Stimulated activated CD8-positive, alpha-beta memory T cell treated with anti-CD3 and anti-CD28 coated beads, Interleukin-4, amount 100 ng/mL, for 4 hours (primary cell): ENCODE measurements at regions not wholly inside any gene's neighbourhood (a gene's known extent, or its start where the extent isn't known, plus 50 kb on each side); places are given as distances from the start of the nearest gene placed in this dataset.
"Not testable (repeated sequence)": the region's sequence is repeated elsewhere in the genome, so short reads cannot be mapped to it uniquely, and the experiment has no call there.

ENCODE experiments used
- DNase-seq, 2 donors: peaks; one replicate each; pipeline ENCODE4 v3.0.0-alpha.2; 2020; ENCODE audit warnings: low read depth in 2 of 2, low spot score in 1 of 2

GRCh38 chr20:26218301-26218700 lies 521.6 kb upstream of the ZNF337 start:
- no peak for DNase-seq

GRCh38 chr20:26216025-26216424 lies 519.4 kb upstream of the ZNF337 start:
- DNase-seq: no peak

DNA sequence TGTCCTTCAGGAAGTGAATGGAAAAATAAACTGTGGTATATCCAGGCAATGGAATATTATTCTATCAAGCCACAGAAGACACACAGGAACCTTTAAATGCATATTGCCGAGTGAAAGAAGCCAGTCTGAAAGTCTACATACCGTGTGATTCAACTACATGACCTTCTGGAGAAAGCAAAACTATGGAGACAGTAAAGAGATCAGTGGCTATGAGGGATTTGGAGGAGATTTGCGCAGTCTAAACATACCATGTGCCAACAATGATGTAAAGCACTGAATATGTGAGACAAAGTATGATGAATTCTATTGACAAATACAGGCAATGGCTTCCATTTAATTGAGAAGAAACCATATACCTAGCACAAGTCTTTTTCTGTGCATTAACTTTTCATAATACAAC lies 518.3 kb upstream of the ZNF337 start:
- DNase-seq: no peak

GRCh38 chr20:26209171-26209941 lies 512.7 kb upstream of the ZNF337 start:
- DNase-seq: no peak

DNA sequence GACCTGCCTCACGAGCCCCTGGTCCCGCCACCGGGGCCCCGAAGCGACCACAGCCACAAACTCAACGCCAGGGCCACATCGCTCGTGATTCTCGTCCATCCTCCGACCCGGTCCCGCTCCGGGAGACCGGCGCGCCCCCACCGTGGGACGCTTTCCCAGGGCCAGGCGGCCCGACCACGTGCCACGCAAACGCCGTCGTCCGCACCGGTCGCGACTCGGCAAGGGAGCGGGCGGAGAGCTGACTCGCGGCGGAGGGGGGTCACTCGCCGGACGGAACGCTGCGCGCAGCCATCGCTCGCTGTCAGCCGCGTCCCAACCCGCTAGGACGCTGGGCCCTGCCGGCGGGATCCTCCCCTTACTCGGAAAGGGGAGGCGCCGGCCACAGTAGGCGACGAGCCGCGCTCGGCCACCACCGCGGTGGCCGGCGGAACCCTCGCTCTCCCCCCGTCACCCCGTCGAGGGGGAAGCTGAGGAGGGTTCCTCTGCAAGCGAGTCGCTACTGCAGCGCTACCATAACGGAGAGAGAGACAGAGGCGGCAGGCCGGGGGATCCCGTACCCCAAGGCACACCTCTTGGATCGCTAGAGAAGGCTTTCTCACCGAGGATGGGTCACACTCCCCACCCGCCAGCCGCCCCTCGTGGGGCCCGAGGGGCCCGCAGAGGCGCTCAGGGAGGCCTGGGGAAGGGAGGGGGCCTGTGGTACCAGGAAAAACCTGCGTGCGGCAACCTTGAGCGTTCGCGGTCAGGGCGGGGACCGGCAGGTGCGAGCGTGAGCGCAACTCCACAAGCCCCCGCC lies 511.8 kb upstream of the ZNF337 start:
- DNase-seq: no peak

DNA sequence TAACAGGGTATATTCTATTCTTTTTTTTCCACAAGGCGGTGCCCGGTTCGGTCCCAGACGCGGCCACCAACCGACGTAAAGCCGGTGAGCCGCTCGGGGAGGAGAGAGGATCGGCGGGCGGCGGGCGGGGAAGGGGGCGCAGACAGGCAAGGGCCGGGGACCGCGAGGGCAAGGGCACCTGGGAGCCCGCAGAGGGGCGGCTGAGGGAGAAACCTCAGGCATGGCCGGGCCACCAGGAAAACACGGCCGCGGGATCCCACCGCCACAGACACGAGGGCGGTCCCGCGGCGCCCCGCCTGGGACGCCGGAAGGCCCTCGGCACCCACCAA lies 511.3 kb upstream of the ZNF337 start:
- not testable (repeated sequence) for DNase-seq

DNA sequence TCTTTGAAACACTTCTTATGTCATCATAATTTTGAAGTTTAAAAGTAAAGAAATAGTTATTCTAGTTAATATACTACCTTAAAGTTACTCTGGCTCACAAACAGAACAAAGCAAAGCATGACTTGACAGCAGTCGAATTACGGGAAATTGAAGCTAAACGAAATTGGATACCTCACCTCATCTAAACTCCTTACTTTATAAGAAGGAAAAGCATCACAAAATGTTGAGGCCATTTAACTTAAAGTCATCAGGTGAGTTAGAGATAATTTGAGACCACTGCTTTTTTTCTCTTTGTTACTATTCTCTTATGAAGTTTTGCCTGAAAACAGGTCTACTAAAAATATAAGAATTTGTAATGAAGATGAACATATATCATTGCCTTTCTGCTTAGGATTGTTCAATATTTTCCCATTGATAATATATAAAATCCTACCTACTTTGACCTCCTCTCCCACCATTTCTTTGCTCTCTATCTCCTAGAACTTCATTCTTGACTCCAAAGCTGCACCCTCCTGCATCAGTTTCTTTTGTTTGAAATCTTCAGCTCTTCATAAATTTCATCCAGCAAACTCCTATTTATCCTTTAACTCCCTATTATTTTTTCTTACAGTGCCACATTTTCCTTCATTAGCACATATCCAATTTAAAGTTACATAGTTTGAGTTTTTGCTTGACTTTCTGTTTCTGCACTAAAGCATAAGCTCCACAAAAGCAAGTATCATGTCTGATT lies 510.7 kb upstream of the ZNF337 start:
- DNase-seq: no peak

DNA sequence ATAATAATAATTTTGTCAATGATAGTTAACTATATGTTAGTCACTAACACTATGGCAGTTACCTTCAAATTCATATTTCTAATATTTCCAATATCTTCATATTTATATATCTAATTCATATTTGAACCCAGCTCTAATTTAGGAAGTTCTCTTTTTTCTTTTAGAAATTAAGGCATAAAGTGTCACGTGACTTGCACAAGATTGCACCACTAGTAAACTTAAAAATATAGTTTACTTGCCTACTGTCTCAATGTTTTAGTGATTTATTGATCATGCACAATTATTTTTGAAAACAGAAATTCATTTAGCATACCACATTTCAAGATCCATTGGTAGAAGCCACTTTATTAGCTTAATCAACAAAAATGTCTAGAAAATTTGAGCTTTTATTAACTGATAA lies 508.7 kb upstream of the ZNF337 start:
- DNase-seq: no peak

DNA sequence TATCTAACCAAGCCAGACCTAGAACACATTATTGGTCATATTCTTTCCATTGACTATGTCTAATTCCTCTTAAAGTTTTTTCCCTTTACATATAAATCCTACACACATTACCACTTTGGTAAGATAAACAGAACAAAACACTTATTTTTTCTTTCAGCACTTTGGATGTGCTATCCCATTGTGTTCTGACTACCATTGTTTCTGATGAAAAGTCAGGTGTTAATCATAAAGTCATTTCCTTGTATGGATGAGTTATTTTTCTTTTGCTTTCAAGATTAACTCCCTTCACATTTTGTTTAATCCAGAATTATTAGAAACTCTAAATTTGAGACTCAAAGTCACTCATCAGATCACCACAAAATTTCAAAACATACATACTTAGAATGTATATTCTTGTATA lies 504.4 kb upstream of the ZNF337 start:
- not testable (repeated sequence) for DNase-seq

DNA sequence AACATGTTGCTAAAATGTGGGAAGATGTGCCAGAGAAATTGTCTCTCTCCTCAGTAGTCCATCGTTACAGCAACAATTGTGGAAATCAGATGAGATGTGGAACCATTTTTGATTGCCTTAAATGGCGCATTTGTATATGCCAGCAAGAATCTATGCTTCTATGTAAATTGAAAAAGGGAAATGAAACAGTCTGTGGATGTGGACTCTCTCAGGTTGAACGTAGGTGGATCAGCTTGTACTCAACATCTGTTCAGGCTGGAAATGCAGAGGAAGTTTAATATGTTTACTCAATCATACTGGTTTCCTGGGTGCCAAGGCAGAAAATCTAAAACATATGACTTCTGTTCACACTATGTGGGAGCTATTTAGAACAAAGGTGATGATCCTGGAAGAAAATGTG lies 490.7 kb upstream of the ZNF337 start:
- DNase-seq: not testable (repeated sequence)

DNA sequence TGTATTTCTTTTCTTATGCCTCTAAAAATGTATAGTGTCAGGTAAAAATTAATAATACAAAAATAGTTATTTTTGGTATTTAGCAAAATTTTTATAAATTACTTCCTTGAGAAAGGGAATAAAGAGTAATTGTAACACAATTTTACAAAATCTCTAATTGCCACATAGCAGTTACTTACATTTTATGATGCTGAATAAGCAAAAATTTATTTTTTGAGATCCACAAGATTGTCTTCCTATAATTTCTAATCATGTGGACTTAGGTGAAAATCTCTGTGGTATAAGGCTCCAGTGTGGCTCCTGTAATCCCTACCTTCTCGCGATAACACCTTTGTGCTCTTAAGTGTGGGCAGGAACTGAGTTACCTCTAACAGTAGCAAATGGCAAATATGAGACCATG lies 487.1 kb upstream of the ZNF337 start:
- not testable (repeated sequence) for DNase-seq

DNA sequence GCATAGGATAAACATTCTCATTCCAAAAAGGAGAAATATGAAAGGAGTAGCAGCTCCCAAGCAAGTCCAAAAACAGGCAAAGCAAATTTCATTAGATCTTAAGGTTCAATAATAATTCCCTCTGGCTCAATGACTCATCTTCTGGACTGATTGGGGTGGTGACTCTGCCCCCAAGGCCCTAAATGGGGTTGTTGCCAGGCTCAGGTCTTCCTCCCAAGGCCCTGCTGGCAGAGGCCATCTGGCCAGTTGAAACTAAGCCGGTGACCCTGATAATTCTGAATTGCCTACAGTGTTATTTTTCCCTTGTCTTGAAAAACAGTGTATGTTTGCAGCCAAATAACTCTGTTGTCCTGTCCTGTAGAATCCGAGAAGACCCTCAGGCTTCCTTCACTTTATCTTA lies 484.7 kb upstream of the ZNF337 start:
- not testable (repeated sequence) for DNase-seq

- DNase-seq: not testable (repeated sequence)
These were observed 475.2 kb upstream of the ZNF337 start for GRCh38 chr20:26171875-26172274.

DNA sequence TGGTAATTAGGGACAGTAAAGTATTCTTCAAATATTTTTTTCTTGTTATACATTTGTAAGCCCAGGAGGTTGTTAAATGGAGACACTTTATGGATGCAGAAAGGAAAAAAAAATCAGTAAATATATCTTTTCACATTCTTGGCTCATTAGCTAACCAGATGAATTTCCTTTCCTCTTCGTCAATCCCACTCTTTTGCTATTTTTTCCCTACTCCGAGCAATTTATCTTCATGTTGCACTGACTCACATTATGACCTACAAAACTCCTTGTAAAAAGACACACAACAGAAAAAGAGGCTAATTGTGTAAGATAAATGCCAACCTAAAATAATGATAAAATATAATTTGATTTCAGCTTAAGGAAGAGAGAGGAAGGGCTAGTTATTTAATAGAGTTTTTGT lies 472.9 kb upstream of the ZNF337 start:
- no peak for DNase-seq

- no peak for DNase-seq
These were observed 470.8 kb upstream of the ZNF337 start for GRCh38 chr20:26167499-26167898.

- DNase-seq: no peak
These were observed 467.2 kb upstream of the ZNF337 start for GRCh38 chr20:26163890-26164289.

- not testable (repeated sequence) for DNase-seq
These were observed 466.5 kb upstream of the ZNF337 start for GRCh38 chr20:26163151-26163550.

DNA sequence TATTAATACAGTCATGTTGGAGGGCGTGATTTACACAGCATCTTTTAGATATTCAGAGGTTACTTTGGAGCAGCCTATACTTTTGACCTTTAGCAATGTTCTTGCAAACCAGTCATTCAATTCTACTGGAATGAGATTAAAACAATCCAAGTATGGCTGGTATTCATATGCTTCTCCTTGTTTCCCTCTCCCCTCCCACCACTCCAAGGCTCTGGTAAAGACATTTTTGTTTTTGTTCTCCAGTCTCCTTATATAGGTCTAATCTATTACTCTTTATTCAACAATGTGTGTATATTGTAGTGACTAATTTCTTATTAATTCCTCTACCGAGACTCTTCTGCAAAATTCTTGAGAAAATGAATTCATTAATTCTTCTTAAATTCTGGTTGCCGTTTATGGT lies 465.1 kb upstream of the ZNF337 start:
- DNase-seq: not testable (repeated sequence)

- not testable (repeated sequence) for DNase-seq
These were observed 464.3 kb upstream of the ZNF337 start for GRCh38 chr20:26160916-26161315.

DNA sequence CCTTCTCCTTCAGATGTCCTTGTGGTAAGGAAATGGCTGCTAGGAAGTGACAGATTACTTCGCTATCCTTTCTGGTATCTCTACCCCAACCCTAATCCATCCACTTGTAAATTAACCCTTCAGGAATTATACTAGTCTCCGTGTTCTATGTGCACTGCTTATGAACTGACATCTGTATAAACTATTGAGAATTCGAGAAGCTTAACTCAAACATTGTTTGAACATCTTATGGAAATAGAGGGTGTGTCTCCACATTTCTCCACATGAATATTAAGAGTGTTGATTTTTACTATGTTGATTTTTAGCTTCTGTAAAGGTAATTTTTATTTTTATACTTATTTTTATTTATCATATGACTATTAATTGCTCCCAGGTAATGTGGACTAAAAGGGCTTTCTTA lies 457.6 kb upstream of the ZNF337 start:
- no peak for DNase-seq

DNA sequence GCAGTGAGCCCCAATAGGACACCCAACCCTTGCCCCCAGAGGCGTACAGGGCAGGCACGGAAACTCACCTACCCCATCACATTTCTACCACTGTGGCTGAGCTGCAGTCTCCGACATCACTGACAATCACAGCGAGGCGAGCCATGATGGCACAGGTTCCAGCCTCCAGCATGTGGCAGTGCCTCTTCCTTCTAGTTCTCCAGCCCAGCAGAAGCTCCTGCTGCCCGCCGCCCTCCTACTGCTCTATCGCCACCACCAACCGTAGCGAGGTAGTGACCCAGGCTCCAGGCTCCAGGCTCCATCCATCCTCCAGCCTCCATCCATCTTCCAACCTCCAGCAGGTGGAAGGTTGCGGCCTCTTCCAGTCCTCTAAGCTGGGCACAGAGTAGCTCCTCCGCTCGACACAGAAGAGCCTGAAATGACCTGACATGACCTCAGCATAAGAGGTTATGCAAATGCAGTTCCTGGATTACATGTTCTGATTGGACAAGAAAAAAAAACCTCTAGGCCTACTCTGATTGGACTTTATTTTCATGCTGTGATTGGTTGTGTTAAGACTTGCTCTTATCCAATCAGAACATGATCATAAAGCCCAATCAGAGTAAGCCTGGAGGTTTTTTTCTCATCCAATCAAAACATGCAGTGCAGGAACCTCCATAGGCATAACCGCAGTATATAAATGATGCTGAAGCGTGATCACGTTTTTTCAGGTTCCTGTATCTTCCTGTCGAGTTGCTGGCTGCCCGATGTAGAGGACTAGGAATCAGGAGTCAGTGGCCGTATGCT lies 438.9 kb upstream of the ZNF337 start:
- DNase-seq: no peak
